ENCODE measurements at regions not wholly inside any gene's neighbourhood (a gene's known extent, or its start where the extent isn't known, plus 50 kb on each side); places are given as distances from the start of the nearest gene placed in this dataset.

- Histone ChIP-seq H3K9ac (ENCODE audit: low read length) (no peak overlapping the region), H3K9me3 (ENCODE audit: low read length) (no peaks in the 10 kb centered on the region), H3K4me3 (ENCODE audit: low read depth, low read length, poor library complexity, severe bottlenecking) (no peak overlapping the region), H2AFZ (ENCODE audit: low read length) (no peak overlapping the region), H3K27ac (ENCODE audit: low read depth, low read length, poor library complexity, severe bottlenecking) (no peak overlapping the region), H3K4me2 (ENCODE audit: low read length) (no peak overlapping the region), H3K36me3 (ENCODE audit: insufficient read depth, low read length) (no peaks in the 10 kb centered on the region), H4K20me1 (ENCODE audit: insufficient read depth, low read length) (no peaks in the 10 kb centered on the region), H3F3A (ENCODE audit: insufficient read depth, low read length) (no peaks in the 10 kb centered on the region), H3K27me3 (ENCODE audit: insufficient read depth, low read length) (no peaks in the 10 kb centered on the region), H3K4me1 (ENCODE audit: insufficient read depth, low read length, severe bottlenecking) (no peaks in the 10 kb centered on the region), H3K79me2 (ENCODE audit: insufficient read depth, low read length) (no peaks in the 10 kb centered on the region), H3K9me2 (ENCODE audit: low read depth, low read length) (no peaks in the 10 kb centered on the region)
- TF ChIP-seq EZH2 (IDR thresholded peaks at IDR 0.05; ENCODE audit: borderline replicate concordance, low read length) (no peak), CTCF (IDR thresholded peaks at IDR 0.05; ENCODE audit: low read length) (no peak)
Measured at GRCh38 chr9:26053954-26054353, 375.7 kb upstream of the TUSC1 start.

- TF ChIP-seq CTCF (IDR thresholded peaks at IDR 0.05; ENCODE audit: low read length) (no peak), EZH2 (IDR thresholded peaks at IDR 0.05; ENCODE audit: borderline replicate concordance, low read length) (no peak)
- Histone ChIP-seq H4K20me1 (ENCODE audit: insufficient read depth, low read length) (no peaks in the 10 kb centered on the region), H3K79me2 (ENCODE audit: insufficient read depth, low read length) (no peaks in the 10 kb centered on the region), H3K27ac (ENCODE audit: low read depth, low read length, poor library complexity, severe bottlenecking) (no peak overlapping the region), H3K27me3 (ENCODE audit: insufficient read depth, low read length) (no peaks in the 10 kb centered on the region), H3K4me3 (ENCODE audit: low read depth, low read length, poor library complexity, severe bottlenecking) (no peak overlapping the region), H3K4me1 (ENCODE audit: insufficient read depth, low read length, severe bottlenecking) (no peaks in the 10 kb centered on the region), H3K9me3 (ENCODE audit: low read length) (no peaks in the 10 kb centered on the region), H3K4me2 (ENCODE audit: low read length) (no peak overlapping the region), H3F3A (ENCODE audit: insufficient read depth, low read length) (no peaks in the 10 kb centered on the region), H3K9ac (ENCODE audit: low read length) (no peak overlapping the region), H3K36me3 (ENCODE audit: insufficient read depth, low read length) (no peaks in the 10 kb centered on the region), H2AFZ (ENCODE audit: low read length) (no peak overlapping the region), H3K9me2 (ENCODE audit: low read depth, low read length) (no peaks in the 10 kb centered on the region)
Measured at GRCh38 chr9:26043431-26043830, 365.2 kb upstream of the TUSC1 start.

- no peaks in the 10 kb centered on the region for H3K27me3 ChIP-seq (ENCODE audit: insufficient read depth, low read length)
- no peak overlapping the region for H3K27ac ChIP-seq (ENCODE audit: low read depth, low read length, poor library complexity, severe bottlenecking)
- TF ChIP-seq EZH2 (IDR thresholded peaks at IDR 0.05; ENCODE audit: borderline replicate concordance, low read length) (no peak), CTCF (IDR thresholded peaks at IDR 0.05; ENCODE audit: low read length) (no peak)
- no peaks in the 10 kb centered on the region for H3K9me2 ChIP-seq (ENCODE audit: low read depth, low read length)
- no peak overlapping the region for H3K9ac ChIP-seq (ENCODE audit: low read length)
- H3F3A ChIP-seq (ENCODE audit: insufficient read depth, low read length) = no peaks in the 10 kb centered on the region
- no peaks in the 10 kb centered on the region for H3K79me2 ChIP-seq (ENCODE audit: insufficient read depth, low read length)
- no peak overlapping the region for H2AFZ ChIP-seq (ENCODE audit: low read length)
- no peaks in the 10 kb centered on the region for H3K36me3 ChIP-seq (ENCODE audit: insufficient read depth, low read length)
- H3K9me3 ChIP-seq (ENCODE audit: low read length) = no peaks in the 10 kb centered on the region
- H3K4me3 ChIP-seq (ENCODE audit: low read depth, low read length, poor library complexity, severe bottlenecking) = no peak overlapping the region
- H4K20me1 ChIP-seq (ENCODE audit: insufficient read depth, low read length) = no peaks in the 10 kb centered on the region
- H3K4me1 ChIP-seq (ENCODE audit: insufficient read depth, low read length, severe bottlenecking) = no peaks in the 10 kb centered on the region
- no peak overlapping the region for H3K4me2 ChIP-seq (ENCODE audit: low read length)
Measured at GRCh38 chr9:26034786-26035185, 356.5 kb upstream of the TUSC1 start.
